AG04450 (cell line): ENCODE measurements at regions not wholly inside any gene's neighbourhood (a gene's known extent, or its start where the extent isn't known, plus 50 kb on each side); places are given as distances from the start of the nearest gene placed in this dataset.

Experiments used
- CTCF ChIA-PET: fragments of 300-600, 350-600 bp; formaldehyde crosslinking; extraction: SDS; loops from one replicate; lab custom pipeline; 2022; ENCODE audit warnings: antibody characterized with exemption, inconsistent platforms; lab: Charles Lee
- POLR2A ChIA-PET: fragments of 350-600 bp; formaldehyde crosslinking; extraction: SDS; loops from one replicate; lab custom pipeline; 2021; ENCODE audit warnings: antibody characterized with exemption, inconsistent platforms; lab: Yijun Ruan, JAX
- DNase-seq: peaks from one replicate; pipeline ENCODE4 v3.0.0-alpha.2; 2011; ENCODE audit warnings: low read depth, low spot score
- H3K27ac ChIP-seq: one replicate; pipeline ENCODE4 v1.5.1; 2012; ENCODE audit warnings: low read depth, low read length, control low read depth
- H3K27me3 ChIP-seq: one replicate; pipeline ENCODE4 v1.6.0; 2012; ENCODE audit warnings: low read length; ENCODE audit not compliant: control insufficient read depth, insufficient read depth
- H3K4me3 ChIP-seq: 2 replicates; pipeline ENCODE4 v1.5.1; 2011; ENCODE audit warnings: mild to moderate bottlenecking, low read depth, low read length, control low read depth
- H3K9me3 ChIP-seq: 2 replicates; pipeline ENCODE4 v1.5.1; 2012; ENCODE audit warnings: low read length; ENCODE audit not compliant: control insufficient read depth, insufficient read depth
- TF ChIP-seq, protein P1 (sequence below): IDR thresholded peaks from 2 replicates; pipeline ENCODE4 v1.5.1; 2011; ENCODE audit warnings: low read depth, low read length, control low read depth, inconsistent platforms

DNA sequence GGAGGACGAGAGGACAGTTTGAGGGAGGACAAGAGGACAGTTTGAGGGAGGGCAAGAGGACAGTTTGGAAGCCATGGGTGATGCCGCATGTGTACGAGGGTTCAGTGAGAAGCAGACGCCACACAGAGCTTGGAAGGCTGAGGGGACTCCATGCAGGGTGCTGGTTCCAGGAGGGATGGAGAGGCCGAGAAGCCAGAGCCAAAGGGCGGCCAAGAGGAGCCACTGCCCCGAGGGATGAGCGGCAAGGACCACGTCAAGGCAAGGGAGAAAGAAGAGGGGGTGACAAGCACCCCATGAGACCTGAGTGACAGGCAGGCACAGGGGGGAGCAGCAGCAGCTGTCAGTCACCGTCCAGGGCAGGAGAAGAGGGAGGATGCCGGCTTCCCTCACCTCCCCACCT lies 385.7 kb upstream of the MYT1L start:
- Histone ChIP-seq H3K9me3 (peaks cover 65% of the 10 kb centered on the region), H3K27ac (no peak overlapping the region), H3K4me3 (no peak overlapping the region), H3K27me3 (no peaks in the 10 kb centered on the region)
- no peak for DNase-seq
- POLR2A ChIA-PET: no interaction called here
- TF ChIP-seq, protein P1, sequence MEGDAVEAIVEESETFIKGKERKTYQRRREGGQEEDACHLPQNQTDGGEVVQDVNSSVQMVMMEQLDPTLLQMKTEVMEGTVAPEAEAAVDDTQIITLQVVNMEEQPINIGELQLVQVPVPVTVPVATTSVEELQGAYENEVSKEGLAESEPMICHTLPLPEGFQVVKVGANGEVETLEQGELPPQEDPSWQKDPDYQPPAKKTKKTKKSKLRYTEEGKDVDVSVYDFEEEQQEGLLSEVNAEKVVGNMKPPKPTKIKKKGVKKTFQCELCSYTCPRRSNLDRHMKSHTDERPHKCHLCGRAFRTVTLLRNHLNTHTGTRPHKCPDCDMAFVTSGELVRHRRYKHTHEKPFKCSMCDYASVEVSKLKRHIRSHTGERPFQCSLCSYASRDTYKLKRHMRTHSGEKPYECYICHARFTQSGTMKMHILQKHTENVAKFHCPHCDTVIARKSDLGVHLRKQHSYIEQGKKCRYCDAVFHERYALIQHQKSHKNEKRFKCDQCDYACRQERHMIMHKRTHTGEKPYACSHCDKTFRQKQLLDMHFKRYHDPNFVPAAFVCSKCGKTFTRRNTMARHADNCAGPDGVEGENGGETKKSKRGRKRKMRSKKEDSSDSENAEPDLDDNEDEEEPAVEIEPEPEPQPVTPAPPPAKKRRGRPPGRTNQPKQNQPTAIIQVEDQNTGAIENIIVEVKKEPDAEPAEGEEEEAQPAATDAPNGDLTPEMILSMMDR: no peak
- CTCF ChIA-PET: no interaction called here

DNA sequence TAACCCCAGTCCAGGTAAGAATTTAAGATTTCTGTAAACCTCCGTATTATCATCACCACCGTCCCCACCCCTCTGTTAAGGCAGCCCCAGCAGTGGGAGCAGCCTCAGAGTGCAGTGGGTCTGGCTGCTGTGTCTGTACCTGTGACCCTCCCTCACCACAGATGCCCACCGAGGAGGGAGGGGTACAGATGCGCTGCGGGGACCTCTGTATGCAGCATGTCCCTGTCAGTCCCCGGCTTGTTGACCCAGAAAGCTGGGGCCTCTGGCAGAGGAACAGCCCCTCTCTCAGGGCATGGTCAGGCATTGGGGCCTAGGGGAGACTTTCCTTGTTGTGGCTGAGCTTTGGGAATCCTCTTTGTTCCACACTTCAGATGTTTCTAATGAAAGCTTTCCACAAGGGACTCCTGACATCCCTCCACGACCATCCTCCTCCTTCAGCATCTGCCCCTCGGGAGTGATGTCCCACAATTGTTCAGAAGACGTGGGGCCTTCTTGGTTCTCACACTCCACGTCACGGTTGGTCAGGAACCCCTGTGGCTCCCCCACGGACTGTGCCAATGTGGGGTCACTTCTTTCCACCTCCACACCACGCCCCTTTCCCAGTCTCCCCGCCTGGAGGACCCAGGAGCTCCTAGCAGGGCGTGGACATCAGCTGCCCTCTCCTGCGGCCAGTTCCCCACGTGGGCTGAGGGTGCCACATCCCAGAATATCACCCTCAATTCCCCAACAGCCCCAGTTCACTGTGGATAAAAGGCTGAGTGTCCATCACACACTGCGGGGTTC lies 384.2 kb upstream of the MYT1L start:
- no peaks in the 10 kb centered on the region for H3K27me3 ChIP-seq
- no peak overlapping the region for H3K4me3 ChIP-seq
- DNase-seq: no peak
- CTCF ChIA-PET: no interaction called here
- TF ChIP-seq, protein P1: no peak
- peaks cover 57% of the 10 kb centered on the region for H3K9me3 ChIP-seq
- H3K27ac ChIP-seq: no peak overlapping the region
- POLR2A ChIA-PET: no interaction called here

GRCh38 chr2:2714408-2714807 lies 383.3 kb upstream of the MYT1L start:
- TF ChIP-seq, protein P1: no peak
- ChIA-PET CTCF (no interaction called here), POLR2A (no interaction called here)
- Histone ChIP-seq H3K9me3 (peaks cover 62% of the 10 kb centered on the region), H3K27ac (no peak overlapping the region), H3K27me3 (no peaks in the 10 kb centered on the region), H3K4me3 (no peak overlapping the region)
- no peak for DNase-seq

DNA sequence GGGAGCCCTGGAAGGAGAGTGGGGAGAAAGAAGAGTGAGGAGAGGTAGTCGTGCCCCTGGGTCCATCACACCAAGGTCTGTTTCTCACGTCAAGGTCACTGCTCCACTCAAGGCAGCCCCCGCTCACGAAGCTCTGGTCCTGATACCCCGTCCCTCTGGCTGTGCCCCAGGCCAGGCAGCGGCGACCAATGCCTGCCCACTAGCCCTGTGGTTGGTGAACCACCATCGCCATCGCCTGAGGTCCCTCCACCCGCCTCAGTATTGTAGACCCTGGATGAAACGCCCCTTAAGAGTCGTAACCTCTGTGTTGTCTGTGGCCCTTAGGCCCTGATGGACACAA lies 378.3 kb upstream of the MYT1L start:
- Histone ChIP-seq H3K27ac (no peak overlapping the region), H3K27me3 (no peaks in the 10 kb centered on the region), H3K4me3 (no peak overlapping the region), H3K9me3 (peaks cover 70% of the 10 kb centered on the region)
- POLR2A ChIA-PET: no interaction called here
- CTCF ChIA-PET: no interaction called here
- TF ChIP-seq, protein P1: no peak
- DNase-seq: no peak

- TF ChIP-seq, protein P1: no peak
- Histone ChIP-seq H3K9me3 (peaks cover 68% of the 10 kb centered on the region), H3K27ac (no peak overlapping the region), H3K4me3 (no peak overlapping the region), H3K27me3 (no peaks in the 10 kb centered on the region)
- CTCF ChIA-PET: no interaction called here
- DNase-seq: no peak
- POLR2A ChIA-PET: no interaction called here
Measured at GRCh38 chr2:2708575-2709430, 377.7 kb upstream of the MYT1L start.
